ENCODE measurements at regions not wholly inside any gene's neighbourhood (a gene's known extent, or its start where the extent isn't known, plus 50 kb on each side); places are given as distances from the start of the nearest gene placed in this dataset.

GRCh38 chr22:22093743-22094142 lies 111.2 kb upstream of the TOP3B start:
- Histone ChIP-seq H3K9me3 (no peaks in the 10 kb centered on the region), H3K36me3 (ENCODE audit: low read depth, missing control alignments) (no peaks in the 10 kb centered on the region), H3K4me3 (no peak overlapping the region), H3K4me1 (no peaks in the 10 kb centered on the region), H3K27ac (no peak overlapping the region), H3K27me3 (no peaks in the 10 kb centered on the region)
- WGBS, 2 donors, result 80 to 86% methylated on average over 1 of the region's 1 CpG
- DNase-seq, result no peak
- TF ChIP-seq CTCF (IDR thresholded peaks at IDR 0.05) (no peak), POLR2A (IDR thresholded peaks at IDR 0.05) (no peak)
- intact Hi-C loops (cut with DNase I; ENCODE audit: low total_unique reads), result no loop called here

- intact Hi-C loops (cut with DNase I; ENCODE audit: low total_unique reads), result no loop called here
- 91 to 95% methylated on average over 1 of the region's 1 CpG for WGBS, 2 donors
- TF ChIP-seq CTCF (IDR thresholded peaks at IDR 0.05) (no peak), POLR2A (IDR thresholded peaks at IDR 0.05) (no peak)
- H3K4me3 ChIP-seq, result no peak overlapping the region
- H3K27ac ChIP-seq, result no peak overlapping the region
- H3K4me1 ChIP-seq, result peaks cover 3% of the 10 kb centered on the region
- no peaks in the 10 kb centered on the region for H3K36me3 ChIP-seq (ENCODE audit: low read depth, missing control alignments)
- no peaks in the 10 kb centered on the region for H3K9me3 ChIP-seq
- DNase-seq, result no peak
- H3K27me3 ChIP-seq, result no peaks in the 10 kb centered on the region
Observed at GRCh38 chr22:22092974-22093373, 110.4 kb upstream of the TOP3B start.

GRCh38 chr22:22092101-22092500 lies 109.5 kb upstream of the TOP3B start:
- Histone ChIP-seq H3K4me1 (peaks cover 4% of the 10 kb centered on the region), H3K27me3 (no peaks in the 10 kb centered on the region), H3K27ac (no peak overlapping the region), H3K4me3 (no peak overlapping the region), H3K9me3 (no peaks in the 10 kb centered on the region), H3K36me3 (ENCODE audit: low read depth, missing control alignments) (no peaks in the 10 kb centered on the region)
- DNase-seq, result no peak
- no peak for TF ChIP-seq POLR2A (IDR thresholded peaks at IDR 0.05)
- WGBS, 2 donors, result 81 to 91% methylated on average over 3 of the region's 3 CpGs
- intact Hi-C loops (cut with DNase I; ENCODE audit: low total_unique reads), result no loop called here

GRCh38 chr22:22091400-22091878 lies 108.9 kb upstream of the TOP3B start:
- no peak for DNase-seq
- TF ChIP-seq POLR2A (IDR thresholded peaks at IDR 0.05) (no peak), CTCF (IDR thresholded peaks at IDR 0.05) (no peak)
- Histone ChIP-seq H3K27ac (no peak overlapping the region), H3K4me3 (no peak overlapping the region), H3K4me1 (peaks cover 9% of the 10 kb centered on the region), H3K27me3 (no peaks in the 10 kb centered on the region), H3K36me3 (ENCODE audit: low read depth, missing control alignments) (no peaks in the 10 kb centered on the region), H3K9me3 (no peaks in the 10 kb centered on the region)
- WGBS, 2 donors, result 88 to 89% methylated on average over 6 of the region's 6 CpGs
- intact Hi-C loops (cut with DNase I; ENCODE audit: low total_unique reads), result no loop called here

- Histone ChIP-seq H3K9me3 (no peaks in the 10 kb centered on the region), H3K27ac (no peak overlapping the region), H3K27me3 (no peaks in the 10 kb centered on the region), H3K4me1 (peaks cover 10% of the 10 kb centered on the region), H3K4me3 (no peak overlapping the region), H3K36me3 (ENCODE audit: low read depth, missing control alignments) (no peaks in the 10 kb centered on the region)
- WGBS, 2 donors, result 66 to 76% methylated on average over 9 to 10 of the region's 10 CpGs
- no peak for DNase-seq
- intact Hi-C loops (cut with DNase I; ENCODE audit: low total_unique reads), result no loop called here
- no peak for TF ChIP-seq POLR2A (IDR thresholded peaks at IDR 0.05)
- no peak for TF ChIP-seq CTCF (IDR thresholded peaks at IDR 0.05)
Observed at GRCh38 chr22:22090650-22091399, 108.2 kb upstream of the TOP3B start.

All from testis (tissue), 2 donors.